ENCODE measurements at regions not wholly inside any gene's neighbourhood (a gene's known extent, or its start where the extent isn't known, plus 50 kb on each side); places are given as distances from the start of the nearest gene placed in this dataset.

DNA sequence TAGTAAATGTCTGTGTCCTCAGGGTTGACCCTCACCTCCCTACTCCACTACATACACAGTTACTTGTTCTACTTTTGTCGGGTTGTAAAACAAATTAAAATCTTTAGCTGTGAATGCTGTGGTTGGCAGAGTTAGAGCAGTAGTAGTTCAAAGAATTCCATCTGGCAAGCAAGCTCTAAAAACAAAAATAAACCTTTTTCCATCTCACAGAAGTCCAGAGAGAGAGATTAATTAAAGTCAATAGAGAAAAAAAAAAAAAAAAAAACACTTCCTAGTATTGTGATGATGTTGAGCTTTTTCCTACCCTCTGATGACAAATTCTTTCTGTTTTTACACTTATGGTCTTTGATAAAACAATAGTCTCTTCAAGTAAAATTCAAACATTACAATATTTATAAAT, 338.4 kb downstream of the PCDH17 start:
- TF ChIP-seq EZH2phosphoT487 (IDR thresholded peaks at IDR 0.05; ENCODE audit: low read depth, severe bottlenecking, unreplicated experiment) (no peak), EZH2 (IDR thresholded peaks at IDR 0.05; ENCODE audit: borderline replicate concordance) (no peak)
- TF ChIP-seq, protein P1, sequence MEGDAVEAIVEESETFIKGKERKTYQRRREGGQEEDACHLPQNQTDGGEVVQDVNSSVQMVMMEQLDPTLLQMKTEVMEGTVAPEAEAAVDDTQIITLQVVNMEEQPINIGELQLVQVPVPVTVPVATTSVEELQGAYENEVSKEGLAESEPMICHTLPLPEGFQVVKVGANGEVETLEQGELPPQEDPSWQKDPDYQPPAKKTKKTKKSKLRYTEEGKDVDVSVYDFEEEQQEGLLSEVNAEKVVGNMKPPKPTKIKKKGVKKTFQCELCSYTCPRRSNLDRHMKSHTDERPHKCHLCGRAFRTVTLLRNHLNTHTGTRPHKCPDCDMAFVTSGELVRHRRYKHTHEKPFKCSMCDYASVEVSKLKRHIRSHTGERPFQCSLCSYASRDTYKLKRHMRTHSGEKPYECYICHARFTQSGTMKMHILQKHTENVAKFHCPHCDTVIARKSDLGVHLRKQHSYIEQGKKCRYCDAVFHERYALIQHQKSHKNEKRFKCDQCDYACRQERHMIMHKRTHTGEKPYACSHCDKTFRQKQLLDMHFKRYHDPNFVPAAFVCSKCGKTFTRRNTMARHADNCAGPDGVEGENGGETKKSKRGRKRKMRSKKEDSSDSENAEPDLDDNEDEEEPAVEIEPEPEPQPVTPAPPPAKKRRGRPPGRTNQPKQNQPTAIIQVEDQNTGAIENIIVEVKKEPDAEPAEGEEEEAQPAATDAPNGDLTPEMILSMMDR (IDR thresholded peaks at IDR 0.05; ENCODE audit: poor library complexity): no peak

Measured in hepatocyte (in vitro differentiated cells).